Subcutaneous abdominal adipose tissue (tissue), 5 donors: ENCODE measurements at regions not wholly inside any gene's neighbourhood (a gene's known extent, or its start where the extent isn't known, plus 50 kb on each side); places are given as distances from the start of the nearest gene placed in this dataset.

Experiments
- H3K27ac ChIP-seq: one replicate; pipeline ENCODE4 v1.7.0; 2013; ENCODE audit warnings: low read depth, mild to moderate bottlenecking, inconsistent platforms, low read length, moderate library complexity
- H3K27me3 ChIP-seq, 5 donors: one replicate each; pipeline ENCODE4 v1.7.0; 2013; ENCODE audit warnings: low read length in 5 of 5, inconsistent platforms in 1 of 5; ENCODE audit not compliant: control insufficient read depth in 5 of 5, insufficient read depth in 4 of 5
- H3K36me3 ChIP-seq, 5 donors: one replicate each; pipeline ENCODE4 v1.7.0; 2013; ENCODE audit warnings: low read length in 5 of 5; ENCODE audit not compliant: control insufficient read depth in 5 of 5, insufficient read depth in 5 of 5
- H3K4me1 ChIP-seq, 5 donors: one replicate each; pipeline ENCODE4 v1.7.0; 2013; ENCODE audit warnings: low read length in 5 of 5, mild to moderate bottlenecking in 3 of 5, moderate library complexity in 1 of 5; ENCODE audit not compliant: control insufficient read depth in 5 of 5, insufficient read depth in 5 of 5
- H3K4me3 ChIP-seq, 5 donors: one replicate each; pipeline ENCODE4 v1.7.0; 2013; ENCODE audit warnings: low read length in 5 of 5, low read depth in 1 of 5
- H3K9ac ChIP-seq, 5 donors: one replicate each; pipeline ENCODE4 v1.7.0; 2013; ENCODE audit warnings: low read length in 5 of 5, mild to moderate bottlenecking in 4 of 5, moderate library complexity in 3 of 5
- H3K9me3 ChIP-seq, 5 donors: one replicate each; pipeline ENCODE4 v1.7.0; 2013; ENCODE audit warnings: low read length in 5 of 5; ENCODE audit not compliant: control insufficient read depth in 5 of 5
- donor health status: healthy.
- donor health status: healthy.
- donor health status: healthy.
- donor health status: healthy.
- donor health status: healthy.

DNA sequence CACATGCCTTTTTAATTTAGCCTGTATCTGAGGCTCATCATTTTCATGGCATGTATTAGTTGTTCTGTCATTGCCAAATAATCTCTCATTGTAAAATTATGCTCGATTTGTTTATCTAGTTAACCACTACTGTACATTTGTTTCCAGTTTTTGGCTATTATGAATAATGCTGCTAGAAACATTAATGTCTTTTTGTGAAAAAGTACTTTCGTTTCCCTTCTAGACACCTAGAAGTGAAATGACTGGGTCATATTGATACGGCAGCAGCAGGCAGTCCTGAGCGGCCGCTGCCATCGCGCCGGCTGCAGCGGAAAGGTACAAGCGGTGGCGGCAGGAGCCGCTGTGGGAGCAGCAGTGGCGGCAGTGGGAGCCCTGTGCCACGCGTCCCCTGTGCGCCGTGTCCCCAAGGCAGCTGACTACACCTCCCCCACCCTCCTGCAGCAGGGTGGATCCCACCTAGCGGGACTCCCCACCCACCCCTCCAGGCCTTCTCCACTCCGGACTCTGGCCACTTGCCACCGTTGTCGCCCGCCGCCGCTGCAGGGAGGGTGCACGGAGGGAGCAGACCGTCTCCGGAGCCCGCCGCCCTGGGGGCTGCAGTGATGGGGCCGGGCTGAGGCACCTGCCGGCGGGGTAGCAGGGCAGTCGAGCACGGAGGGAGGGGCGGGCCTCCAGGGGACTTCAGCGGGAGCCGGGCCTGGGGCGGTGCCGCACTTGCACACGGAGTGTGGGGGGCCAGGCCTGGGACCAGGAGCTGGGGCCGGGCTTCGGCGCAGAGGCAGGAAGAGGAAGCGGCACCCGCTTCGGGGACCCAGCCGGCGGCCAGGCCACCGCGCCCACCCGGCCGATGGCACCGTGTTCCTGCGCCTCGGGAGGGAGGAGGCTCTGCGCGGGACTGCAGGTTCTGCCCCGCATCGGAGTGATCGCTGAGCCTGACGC lies 66.8 kb upstream of the RGS7 start:
- Histone ChIP-seq H3K4me1 (peaks cover 0 to 14% (median 11%) of the 10 kb centered on the region in 5 donors), H3K27ac (no peak overlapping the region), H3K27me3 (peaks cover 10 to 22% (median 15%) of the 10 kb centered on the region in 5 donors), H3K4me3 (peak overlapping the region in 4 of 5 donors; percentile 23 to 56 (median 50)), H3K36me3 (no peaks in the 10 kb centered on the region), H3K9me3 (no peaks in the 10 kb centered on the region), H3K9ac (no peak overlapping the region)

DNA sequence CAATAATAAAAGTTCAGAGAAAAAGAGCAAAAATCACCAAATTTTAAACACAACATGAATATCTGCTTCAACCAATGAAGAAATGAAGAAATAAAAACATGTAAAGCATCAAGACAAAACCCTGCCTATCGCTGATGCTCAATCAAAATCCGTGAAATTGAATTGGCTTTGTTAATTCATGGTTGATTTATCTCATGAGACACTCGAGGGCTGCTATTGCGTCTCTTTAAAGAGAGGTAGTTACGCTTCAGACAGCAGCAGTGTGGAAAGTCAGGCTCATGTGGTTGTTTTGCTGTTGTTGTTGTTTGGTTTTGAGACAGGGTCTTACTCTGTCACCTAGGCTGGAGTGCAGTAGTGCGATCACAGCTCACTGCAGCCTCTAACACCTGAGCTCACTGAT lies 65.5 kb upstream of the RGS7 start:
- Histone ChIP-seq H3K27ac (no peak overlapping the region), H3K4me3 (no peak overlapping the region), H3K36me3 (no peaks in the 10 kb centered on the region), H3K9ac (no peak overlapping the region), H3K4me1 (peaks cover 0 to 14% (median 11%) of the 10 kb centered on the region in 5 donors), H3K27me3 (peaks cover 10 to 22% (median 15%) of the 10 kb centered on the region in 5 donors), H3K9me3 (no peaks in the 10 kb centered on the region)

DNA sequence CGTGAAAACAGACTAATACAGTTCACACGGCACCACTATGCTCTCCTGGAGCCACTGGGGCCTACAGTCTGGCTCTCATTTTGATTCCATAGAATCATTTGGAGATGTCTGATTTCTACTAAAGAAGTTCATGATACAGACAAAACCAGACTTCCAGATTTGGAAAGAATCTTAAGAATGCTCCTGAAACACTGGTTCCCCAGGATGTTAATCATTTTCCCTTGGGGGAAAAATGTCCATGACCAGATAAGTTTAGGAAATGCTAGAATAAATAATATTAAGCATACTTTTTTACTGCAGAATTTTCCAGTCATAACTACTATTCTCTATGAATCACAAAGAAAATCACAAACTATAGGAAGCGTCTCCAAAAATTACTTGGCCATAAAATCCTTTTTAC lies 63.0 kb upstream of the RGS7 start:
- peaks cover 10 to 22% (median 15%) of the 10 kb centered on the region in 5 donors for H3K27me3 ChIP-seq
- no peaks in the 10 kb centered on the region for H3K36me3 ChIP-seq
- no peak overlapping the region for H3K4me3 ChIP-seq
- no peak overlapping the region for H3K9ac ChIP-seq
- H3K4me1 ChIP-seq = peaks cover 0 to 14% (median 11%) of the 10 kb centered on the region in 5 donors
- no peak overlapping the region for H3K27ac ChIP-seq
- no peaks in the 10 kb centered on the region for H3K9me3 ChIP-seq

DNA sequence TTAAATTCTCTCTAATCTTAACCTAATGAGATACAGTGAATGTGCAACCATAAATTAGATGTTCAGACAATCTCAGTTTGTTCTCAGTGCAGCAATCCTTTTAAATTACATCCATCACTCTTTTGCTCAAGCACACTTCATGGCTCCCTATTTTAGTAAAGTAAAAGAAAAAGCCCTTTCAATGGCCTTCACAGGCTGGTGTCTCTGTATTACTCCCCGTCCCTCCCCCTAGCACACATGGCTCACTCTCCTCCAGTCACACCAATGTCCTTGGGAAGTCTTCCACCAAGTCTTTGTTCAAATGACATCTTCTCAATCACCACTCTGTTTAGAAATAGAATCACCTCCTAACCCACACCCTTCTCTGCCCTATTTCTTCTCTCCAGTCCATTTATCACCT lies 60.3 kb upstream of the RGS7 start:
- H3K4me3 ChIP-seq = no peak overlapping the region
- no peaks in the 10 kb centered on the region for H3K27me3 ChIP-seq
- no peaks in the 10 kb centered on the region for H3K9me3 ChIP-seq
- no peak overlapping the region for H3K27ac ChIP-seq
- H3K4me1 ChIP-seq = no peaks in the 10 kb centered on the region
- H3K36me3 ChIP-seq = no peaks in the 10 kb centered on the region
- H3K9ac ChIP-seq = no peak overlapping the region

DNA sequence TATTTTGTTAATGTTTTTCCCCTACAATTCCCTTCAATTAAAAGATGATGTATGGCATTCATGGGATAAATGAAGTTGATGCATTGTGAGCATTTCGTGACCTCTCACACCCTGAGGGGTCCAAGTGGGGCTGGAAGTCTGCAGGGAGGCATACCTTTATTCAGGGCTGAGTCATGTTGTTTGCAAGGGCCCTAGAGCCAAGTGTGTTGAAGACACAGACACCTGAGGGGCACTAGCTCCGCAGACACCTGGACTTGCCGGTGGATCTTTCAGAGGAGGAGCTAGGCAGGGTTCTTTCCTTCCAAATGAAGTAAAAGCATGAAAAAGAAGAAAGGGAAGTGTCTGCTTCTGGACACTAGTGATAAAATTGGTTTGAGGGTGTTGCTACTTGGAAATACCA lies 57.0 kb upstream of the RGS7 start:
- Histone ChIP-seq H3K4me1 (no peaks in the 10 kb centered on the region), H3K36me3 (no peaks in the 10 kb centered on the region), H3K9ac (no peak overlapping the region), H3K4me3 (no peak overlapping the region), H3K27ac (no peak overlapping the region), H3K9me3 (no peaks in the 10 kb centered on the region), H3K27me3 (no peaks in the 10 kb centered on the region)

DNA sequence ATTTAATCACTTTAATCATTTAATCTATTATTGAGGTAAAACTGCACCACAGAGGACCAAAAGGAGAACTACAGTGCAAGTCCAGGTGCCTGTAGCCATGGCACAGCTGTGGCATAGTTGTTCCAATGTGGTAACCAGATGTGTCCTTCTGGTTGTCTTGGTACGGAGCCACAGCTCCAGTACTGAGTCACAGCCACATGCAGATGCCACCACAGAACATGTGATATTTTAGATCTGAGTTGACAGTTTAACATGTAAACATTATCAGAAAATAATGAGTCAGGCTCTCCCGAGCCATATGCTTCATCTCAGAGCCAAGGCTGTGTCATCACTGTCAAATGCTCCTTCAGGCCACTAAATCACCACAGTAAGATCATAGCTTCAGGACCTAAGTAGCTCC lies 56.4 kb upstream of the RGS7 start:
- Histone ChIP-seq H3K9me3 (no peaks in the 10 kb centered on the region), H3K36me3 (no peaks in the 10 kb centered on the region), H3K4me3 (no peak overlapping the region), H3K9ac (no peak overlapping the region), H3K27ac (no peak overlapping the region), H3K4me1 (no peaks in the 10 kb centered on the region), H3K27me3 (no peaks in the 10 kb centered on the region)

DNA sequence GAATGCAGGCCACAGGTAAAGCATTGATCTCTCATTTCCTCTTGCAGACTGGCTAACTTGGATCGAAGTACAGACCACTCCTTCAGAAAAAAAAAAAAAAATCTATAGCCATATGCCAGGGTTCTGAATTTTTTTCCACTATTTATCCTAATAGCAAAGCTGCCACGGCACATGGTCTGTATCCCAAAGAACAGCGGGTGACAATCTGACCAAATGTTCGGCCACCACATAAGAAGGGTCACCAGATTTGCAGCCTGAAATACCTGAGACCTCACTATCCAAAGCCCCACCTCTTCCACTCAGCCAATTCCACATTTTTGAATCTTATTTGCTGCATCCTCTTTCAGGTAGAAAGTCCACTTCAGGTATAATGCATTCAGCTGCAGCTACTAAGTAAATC lies 55.6 kb upstream of the RGS7 start:
- no peak overlapping the region for H3K4me3 ChIP-seq
- H3K4me1 ChIP-seq = no peaks in the 10 kb centered on the region
- no peaks in the 10 kb centered on the region for H3K9me3 ChIP-seq
- no peak overlapping the region for H3K27ac ChIP-seq
- H3K27me3 ChIP-seq = no peaks in the 10 kb centered on the region
- no peak overlapping the region for H3K9ac ChIP-seq
- H3K36me3 ChIP-seq = no peaks in the 10 kb centered on the region

DNA sequence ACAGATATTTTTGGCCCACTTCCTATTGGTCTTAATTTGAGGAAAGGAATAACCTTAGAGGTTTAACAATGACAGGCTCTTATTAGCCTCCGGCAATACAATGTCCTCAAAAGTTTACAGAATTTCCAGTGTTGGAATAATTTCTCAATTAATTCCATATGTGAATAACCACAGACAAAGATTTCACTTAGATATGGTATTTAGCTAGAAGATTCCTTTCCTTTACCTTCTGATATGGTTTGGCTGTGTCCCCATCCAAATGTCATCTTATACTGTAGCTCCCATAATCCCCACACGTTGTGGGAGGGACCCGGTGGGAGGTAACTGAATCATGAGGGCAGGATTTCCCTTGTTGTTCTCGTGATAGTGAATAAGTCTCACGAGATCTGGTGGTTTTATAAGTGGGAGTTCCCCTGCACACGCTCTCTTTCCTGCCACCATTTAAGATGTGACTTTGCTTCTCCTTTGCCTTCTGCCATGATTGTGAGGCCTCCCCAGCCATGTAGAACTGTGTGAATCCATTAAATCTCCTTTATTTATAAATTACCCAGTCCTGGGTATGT lies 54.9 kb upstream of the RGS7 start:
- H3K9ac ChIP-seq = no peak overlapping the region
- no peaks in the 10 kb centered on the region for H3K27me3 ChIP-seq
- H3K27ac ChIP-seq = no peak overlapping the region
- H3K4me3 ChIP-seq = no peak overlapping the region
- no peaks in the 10 kb centered on the region for H3K36me3 ChIP-seq
- H3K9me3 ChIP-seq = no peaks in the 10 kb centered on the region
- H3K4me1 ChIP-seq = no peaks in the 10 kb centered on the region

DNA sequence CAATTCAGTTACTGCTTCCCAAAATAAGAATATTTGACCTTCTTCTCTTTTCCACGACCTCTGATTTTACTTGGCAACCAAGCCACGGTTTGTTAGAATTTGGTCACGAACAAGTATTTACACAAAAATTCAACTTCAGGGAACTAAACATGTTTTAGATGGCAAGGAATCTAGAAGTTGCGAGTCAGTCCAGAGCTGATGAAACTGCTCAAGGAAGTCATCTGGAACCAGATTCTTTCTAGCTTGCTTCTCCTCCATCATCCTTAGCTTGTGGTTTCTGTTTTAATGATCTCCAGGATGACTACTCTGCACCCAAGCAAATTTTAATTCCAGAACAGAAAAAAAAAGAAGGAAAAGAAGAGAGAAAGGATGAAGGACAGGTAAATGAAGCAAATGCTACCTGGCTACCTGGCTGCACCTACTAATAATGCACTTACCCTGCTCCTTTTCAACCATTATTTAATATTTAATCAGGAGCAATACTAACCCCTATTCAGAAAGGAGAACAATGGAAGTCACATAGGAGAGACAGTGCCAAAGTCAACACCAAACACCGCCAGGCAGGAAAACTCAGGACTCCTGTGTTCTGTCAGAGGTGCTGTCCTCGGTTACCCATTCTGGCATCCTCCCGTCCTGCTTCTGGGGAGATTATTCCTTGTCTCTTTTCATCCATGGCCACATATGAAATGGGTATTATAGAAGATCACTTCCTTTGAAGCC lies 54.2 kb upstream of the RGS7 start:
- Histone ChIP-seq H3K9ac (no peak overlapping the region), H3K4me3 (no peak overlapping the region), H3K27ac (no peak overlapping the region), H3K36me3 (no peaks in the 10 kb centered on the region), H3K27me3 (no peaks in the 10 kb centered on the region), H3K9me3 (no peaks in the 10 kb centered on the region), H3K4me1 (no peaks in the 10 kb centered on the region)

DNA sequence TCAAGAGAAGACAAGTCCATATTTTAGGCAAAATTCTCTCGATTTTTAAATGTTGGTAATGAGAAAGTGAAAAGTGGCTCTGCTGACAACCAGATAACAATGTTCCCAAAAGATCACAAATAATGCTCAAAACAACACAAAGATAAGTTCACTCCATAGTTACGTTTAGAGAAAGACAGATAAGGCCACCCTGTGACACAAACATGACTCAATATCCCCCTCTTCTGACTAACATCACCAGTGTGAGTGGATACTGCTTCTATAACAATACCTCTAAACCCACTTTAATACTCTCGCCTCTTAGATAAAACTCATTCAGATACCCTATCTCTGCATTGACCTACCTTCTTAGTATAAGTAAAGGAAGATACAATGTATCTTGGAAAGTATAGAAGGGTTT lies 51.2 kb upstream of the RGS7 start:
- H3K9me3 ChIP-seq = no peaks in the 10 kb centered on the region
- H3K9ac ChIP-seq = no peak overlapping the region
- no peaks in the 10 kb centered on the region for H3K27me3 ChIP-seq
- no peak overlapping the region for H3K4me3 ChIP-seq
- no peak overlapping the region for H3K27ac ChIP-seq
- no peaks in the 10 kb centered on the region for H3K36me3 ChIP-seq
- no peaks in the 10 kb centered on the region for H3K4me1 ChIP-seq
